HepG2 (cell line): ENCODE measurements at regions not wholly inside any gene's neighbourhood (a gene's known extent, or its start where the extent isn't known, plus 50 kb on each side); places are given as distances from the start of the nearest gene placed in this dataset.

ENCODE experiments used
- ATAC-seq: fragments of 200-7000 bp; cut with Tn5 transposase; 3 replicates; pipeline ENCODE4 v1.9.1; 2020; ENCODE audit warnings: mild to moderate bottlenecking, moderate library complexity
- BruUV-seq: library from RNA; stranded (reverse); fragments of 400-500 nt; replicated peaks from 2 replicates; lab custom pipeline; 2021; lab: Mats Ljungman, UMichigan
- CTCF ChIA-PET: fragments of 300-600 bp; formaldehyde crosslinking; extraction: SDS; loops from one replicate; lab custom pipeline; 2021; ENCODE audit warnings: low total read pairs, inconsistent platforms, low intra/inter-chr PET ratio; lab: Yijun Ruan, JAX
- POLR2A ChIA-PET: fragments of 350-600 bp; sonication (Branson Sonifier 250); formaldehyde crosslinking; loops from one replicate; lab custom pipeline; 2020; ENCODE audit warnings: antibody characterized with exemption, inconsistent platforms; lab: Yijun Ruan, JAX
- DNase-seq: peaks from one replicate; pipeline ENCODE4 v3.0.0-alpha.2; 2015; ENCODE audit warnings: low spot score
- FAIRE-seq: peaks from 3 replicates; lab custom pipeline; 2011; peaks lifted over from hg19 to GRCh38; lab: Jason Lieb, UNC
- H2AFZ ChIP-seq: one replicate; pipeline ENCODE4 v1.6.1; 2011; ENCODE audit warnings: low read length, inconsistent platforms
- H3K27ac ChIP-seq: fragments of 300-600 bp; 3 replicates; pipeline ENCODE4 v1.8.0; 2011; ENCODE audit warnings: mixed run types, mild to moderate bottlenecking, mixed read lengths, low read length, inconsistent platforms; ENCODE audit not compliant: insufficient read depth; ENCODE audit errors: extremely low read length
- H3K27me3 ChIP-seq, 2 experiments: fragments of 200-600 bp in 1 of 2; 2 replicates in 1 of 2; 3 replicates in 1 of 2; pipeline versions ENCODE4 v1.6.0 to v1.8.0; 2011; ENCODE audit warnings: low read length in 2 of 2, mild to moderate bottlenecking in 2 of 2, moderate library complexity in 2 of 2, inconsistent platforms in 1 of 2; ENCODE audit not compliant: insufficient read depth in 2 of 2, control insufficient read depth in 1 of 2
- H3K36me3 ChIP-seq, 2 experiments: fragments of 200-600 bp in 1 of 2; replicated peaks in 1 of 2; 2 replicates in 1 of 2; 3 replicates in 1 of 2; pipeline versions ENCODE4 v1.5.1 to v1.8.0; 2011; ENCODE audit warnings: low read length in 2 of 2, inconsistent platforms in 1 of 2; ENCODE audit not compliant: insufficient read depth in 2 of 2, control insufficient read depth in 1 of 2
- H3K4me1 ChIP-seq: 2 replicates; pipeline ENCODE4 v1.5.1; 2012; ENCODE audit warnings: low read length, inconsistent platforms; ENCODE audit not compliant: insufficient read depth
- H3K4me2 ChIP-seq: 2 replicates; pipeline ENCODE4 v1.6.0; 2011; ENCODE audit warnings: low read depth, low read length, inconsistent platforms
- H3K4me3 ChIP-seq, 3 experiments: fragments of 200-600 bp in 1 of 3; sonication (generic), shearing (Covaris generic) in 1 of 3; replicated peaks in 1 of 3; 2 replicates each; pipeline ENCODE4 v1.5.1; 2011 to 2016; ENCODE audit warnings: low read length in 3 of 3, inconsistent platforms in 2 of 3, low read depth in 2 of 3, mild to moderate bottlenecking in 2 of 3, control low read depth in 1 of 3, mixed read lengths in 1 of 3; ENCODE audit not compliant: insufficient read depth in 1 of 3
- H3K79me2 ChIP-seq: one replicate; pipeline ENCODE4 v1.6.1; 2011; ENCODE audit warnings: low read length, inconsistent platforms; ENCODE audit not compliant: insufficient read depth
- H3K9ac ChIP-seq: 2 replicates; pipeline ENCODE4 v1.6.0; 2011; ENCODE audit warnings: mild to moderate bottlenecking, low read depth, low read length, inconsistent platforms; ENCODE audit not compliant: insufficient read depth
- H3K9me3 ChIP-seq: 2 replicates; pipeline ENCODE4 v1.5.1; 2012; ENCODE audit warnings: mild to moderate bottlenecking, low read length
- H4K20me1 ChIP-seq: 2 replicates; pipeline ENCODE4 v1.6.0; 2011; ENCODE audit warnings: inconsistent platforms, mild to moderate bottlenecking, low read length, moderate library complexity; ENCODE audit not compliant: insufficient read depth
- KAT2B ChIP-seq: fragments of 150-350 bp; IDR thresholded peaks from 2 replicates; pipeline ENCODE4 v1.6.1; 2014; ENCODE audit warnings: low read depth, low read length, borderline replicate concordance
- MAFK ChIP-seq, 2 experiments: IDR thresholded peaks in 1 of 2; conservative IDR thresholded peaks in 1 of 2; 2 replicates each; pipeline ENCODE4 v1.6.1; 2011; ENCODE audit warnings: improper control_type of control experiment in 2 of 2, low read length in 2 of 2
- MEIS1 ChIP-seq: sonication (generic); formaldehyde crosslinking; IDR thresholded peaks from 2 replicates; pipeline ENCODE4 v1.9.0; 2021; ENCODE audit warnings: mild to moderate bottlenecking, missing genetic modification reagents, moderate library complexity, borderline replicate concordance
- NR3C1 ChIP-seq: sonication (generic); formaldehyde crosslinking; IDR thresholded peaks from 2 replicates; pipeline ENCODE4 v1.4.0; 2020; ENCODE audit warnings: missing genetic modification reagents
- SAFB2 ChIP-seq: sonication (generic); formaldehyde crosslinking; IDR thresholded peaks from 2 replicates; pipeline ENCODE4 v1.5.1; 2020; ENCODE audit warnings: missing genetic modification reagents, low read depth, mild to moderate bottlenecking, borderline replicate concordance
- TSC22D2 ChIP-seq: sonication (generic); formaldehyde crosslinking; IDR thresholded peaks from 2 replicates; pipeline ENCODE4 v1.5.1; 2020; ENCODE audit warnings: missing genetic modification reagents, mild to moderate bottlenecking, borderline replicate concordance
- WGBS: methylation state at CpG from one replicate; pipeline ENCODE4 v1.1.6; 2017; ENCODE audit warnings: low lambda C conversion rate; 5-methylcytosine and 5-hydroxymethylcytosine counted together
- in situ Hi-C: cut with HindIII; loops from 2 replicates; pipeline ENCODE4 v1.10.0; 2017; ENCODE audit warnings: low pct_unique_long_range_greater_than_20kb; ENCODE audit not compliant: extremely low pct_ligation_motif_present
- intact Hi-C: fragments of 100-400 bp; cut with micrococcal nuclease; formaldehyde crosslinking; loops from one replicate; pipeline ENCODE4 v1.10.0; 2022; ENCODE audit not compliant: unreplicated experiment
- TF ChIP-seq, protein P1 (sequence below): sonication (generic); formaldehyde crosslinking; conservative IDR thresholded peaks from 2 replicates; pipeline ENCODE4 v1.8.1; 2023; ENCODE audit warnings: missing genetic modification reagents
- TF ChIP-seq, protein P2 (sequence below), 2 experiments: fragments of 450-650 bp in 1 of 2; sonication (generic) in 1 of 2; formaldehyde crosslinking in 1 of 2; IDR thresholded peaks; 2 replicates each; pipeline versions ENCODE4 v1.6.1 to v1.8.0; 2016 to 2022; ENCODE audit warnings: antibody characterized with exemption in 1 of 2, mild to moderate bottlenecking in 1 of 2, missing genetic modification reagents in 1 of 2
- TF ChIP-seq, protein P3 (sequence below): sonication (generic); formaldehyde crosslinking; IDR thresholded peaks from 2 replicates; pipeline ENCODE4 v1.4.0; 2020; ENCODE audit warnings: missing genetic modification reagents
- TF ChIP-seq, protein P4 (sequence below): sonication (generic); formaldehyde crosslinking; IDR thresholded peaks from 2 replicates; pipeline ENCODE4 v1.4.0; 2020; ENCODE audit warnings: missing genetic modification reagents

DNA sequence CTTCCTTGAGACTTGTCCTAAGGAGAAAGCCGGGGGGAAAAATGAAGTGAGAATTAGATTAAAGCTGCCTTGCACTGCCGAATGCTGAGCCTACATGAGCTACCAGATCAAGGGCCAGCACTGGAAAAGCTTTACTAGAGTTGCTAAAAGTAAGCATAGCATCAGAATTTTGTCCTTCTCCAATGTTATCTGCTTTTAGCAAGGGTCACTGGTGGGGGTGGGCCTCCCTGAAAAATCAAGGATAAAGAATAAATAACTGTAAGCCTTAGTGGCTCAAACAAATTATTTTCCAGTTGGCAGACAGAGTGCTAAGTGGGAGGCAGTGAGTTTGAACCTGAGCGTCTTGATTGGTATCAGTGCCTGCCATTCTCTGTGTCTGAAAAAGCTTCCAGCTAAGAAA is 310.5 kb upstream of the PITX2 start:
- intact Hi-C loops (no loop called here), in situ Hi-C loops (no loop called here)
- Histone ChIP-seq H3K27me3 (no peaks in the 10 kb centered on the region), H3K4me1 (no peaks in the 10 kb centered on the region), H3K4me3 (no peak overlapping the region), H4K20me1 (no peaks in the 10 kb centered on the region), H3K27ac (no peak overlapping the region), H3K36me3 (no peaks in the 10 kb centered on the region), H3K4me2 (no peak overlapping the region), H3K9ac (no peak overlapping the region), H3K9me3 (no peaks in the 10 kb centered on the region), H3K79me2 (no peaks in the 10 kb centered on the region), H2AFZ (no peak overlapping the region)
- CTCF ChIA-PET: no interaction called here
- ATAC-seq (no peak), FAIRE-seq (no peak), DNase-seq (no peak)
- POLR2A ChIA-PET: no interaction called here
- BruUV-seq: no TSS peak
- 3% methylated on average over 3 of the region's 3 CpGs for WGBS
- TF ChIP-seq NR3C1 (CRISPR knock-in tag): no peak
- TF ChIP-seq, protein P1, sequence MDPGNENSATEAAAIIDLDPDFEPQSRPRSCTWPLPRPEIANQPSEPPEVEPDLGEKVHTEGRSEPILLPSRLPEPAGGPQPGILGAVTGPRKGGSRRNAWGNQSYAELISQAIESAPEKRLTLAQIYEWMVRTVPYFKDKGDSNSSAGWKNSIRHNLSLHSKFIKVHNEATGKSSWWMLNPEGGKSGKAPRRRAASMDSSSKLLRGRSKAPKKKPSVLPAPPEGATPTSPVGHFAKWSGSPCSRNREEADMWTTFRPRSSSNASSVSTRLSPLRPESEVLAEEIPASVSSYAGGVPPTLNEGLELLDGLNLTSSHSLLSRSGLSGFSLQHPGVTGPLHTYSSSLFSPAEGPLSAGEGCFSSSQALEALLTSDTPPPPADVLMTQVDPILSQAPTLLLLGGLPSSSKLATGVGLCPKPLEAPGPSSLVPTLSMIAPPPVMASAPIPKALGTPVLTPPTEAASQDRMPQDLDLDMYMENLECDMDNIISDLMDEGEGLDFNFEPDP (CRISPR knock-in tag): no peak
- TF ChIP-seq, protein P2, sequence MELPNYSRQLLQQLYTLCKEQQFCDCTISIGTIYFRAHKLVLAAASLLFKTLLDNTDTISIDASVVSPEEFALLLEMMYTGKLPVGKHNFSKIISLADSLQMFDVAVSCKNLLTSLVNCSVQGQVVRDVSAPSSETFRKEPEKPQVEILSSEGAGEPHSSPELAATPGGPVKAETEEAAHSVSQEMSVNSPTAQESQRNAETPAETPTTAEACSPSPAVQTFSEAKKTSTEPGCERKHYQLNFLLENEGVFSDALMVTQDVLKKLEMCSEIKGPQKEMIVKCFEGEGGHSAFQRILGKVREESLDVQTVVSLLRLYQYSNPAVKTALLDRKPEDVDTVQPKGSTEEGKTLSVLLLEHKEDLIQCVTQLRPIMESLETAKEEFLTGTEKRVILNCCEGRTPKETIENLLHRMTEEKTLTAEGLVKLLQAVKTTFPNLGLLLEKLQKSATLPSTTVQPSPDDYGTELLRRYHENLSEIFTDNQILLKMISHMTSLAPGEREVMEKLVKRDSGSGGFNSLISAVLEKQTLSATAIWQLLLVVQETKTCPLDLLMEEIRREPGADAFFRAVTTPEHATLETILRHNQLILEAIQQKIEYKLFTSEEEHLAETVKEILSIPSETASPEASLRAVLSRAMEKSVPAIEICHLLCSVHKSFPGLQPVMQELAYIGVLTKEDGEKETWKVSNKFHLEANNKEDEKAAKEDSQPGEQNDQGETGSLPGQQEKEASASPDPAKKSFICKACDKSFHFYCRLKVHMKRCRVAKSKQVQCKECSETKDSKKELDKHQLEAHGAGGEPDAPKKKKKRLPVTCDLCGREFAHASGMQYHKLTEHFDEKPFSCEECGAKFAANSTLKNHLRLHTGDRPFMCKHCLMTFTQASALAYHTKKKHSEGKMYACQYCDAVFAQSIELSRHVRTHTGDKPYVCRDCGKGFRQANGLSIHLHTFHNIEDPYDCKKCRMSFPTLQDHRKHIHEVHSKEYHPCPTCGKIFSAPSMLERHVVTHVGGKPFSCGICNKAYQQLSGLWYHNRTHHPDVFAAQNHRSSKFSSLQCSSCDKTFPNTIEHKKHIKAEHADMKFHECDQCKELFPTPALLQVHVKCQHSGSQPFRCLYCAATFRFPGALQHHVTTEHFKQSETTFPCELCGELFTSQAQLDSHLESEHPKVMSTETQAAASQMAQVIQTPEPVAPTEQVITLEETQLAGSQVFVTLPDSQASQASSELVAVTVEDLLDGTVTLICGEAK (IDR thresholded peaks at IDR 0.05): no peak
- TF ChIP-seq, protein P2 (CRISPR knock-in tag; IDR thresholded peaks at IDR 0.05): no peak
- TF ChIP-seq MAFK (conservative IDR thresholded peaks at IDR 0.05 in 1 of 2, IDR thresholded peaks at IDR 0.05 in 1 of 2; ENCODE audit: low read length in 2 of 2): no peak
- TF ChIP-seq KAT2B: no peak
- no peak for TF ChIP-seq TSC22D2 (CRISPR knock-in tag)
- no peak for TF ChIP-seq MEIS1 (CRISPR knock-in tag)
- TF ChIP-seq, protein P3, sequence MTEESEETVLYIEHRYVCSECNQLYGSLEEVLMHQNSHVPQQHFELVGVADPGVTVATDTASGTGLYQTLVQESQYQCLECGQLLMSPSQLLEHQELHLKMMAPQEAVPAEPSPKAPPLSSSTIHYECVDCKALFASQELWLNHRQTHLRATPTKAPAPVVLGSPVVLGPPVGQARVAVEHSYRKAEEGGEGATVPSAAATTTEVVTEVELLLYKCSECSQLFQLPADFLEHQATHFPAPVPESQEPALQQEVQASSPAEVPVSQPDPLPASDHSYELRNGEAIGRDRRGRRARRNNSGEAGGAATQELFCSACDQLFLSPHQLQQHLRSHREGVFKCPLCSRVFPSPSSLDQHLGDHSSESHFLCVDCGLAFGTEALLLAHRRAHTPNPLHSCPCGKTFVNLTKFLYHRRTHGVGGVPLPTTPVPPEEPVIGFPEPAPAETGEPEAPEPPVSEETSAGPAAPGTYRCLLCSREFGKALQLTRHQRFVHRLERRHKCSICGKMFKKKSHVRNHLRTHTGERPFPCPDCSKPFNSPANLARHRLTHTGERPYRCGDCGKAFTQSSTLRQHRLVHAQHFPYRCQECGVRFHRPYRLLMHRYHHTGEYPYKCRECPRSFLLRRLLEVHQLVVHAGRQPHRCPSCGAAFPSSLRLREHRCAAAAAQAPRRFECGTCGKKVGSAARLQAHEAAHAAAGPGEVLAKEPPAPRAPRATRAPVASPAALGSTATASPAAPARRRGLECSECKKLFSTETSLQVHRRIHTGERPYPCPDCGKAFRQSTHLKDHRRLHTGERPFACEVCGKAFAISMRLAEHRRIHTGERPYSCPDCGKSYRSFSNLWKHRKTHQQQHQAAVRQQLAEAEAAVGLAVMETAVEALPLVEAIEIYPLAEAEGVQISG (CRISPR knock-in tag): no peak
- no peak for TF ChIP-seq SAFB2 (CRISPR knock-in tag)
- TF ChIP-seq, protein P4, sequence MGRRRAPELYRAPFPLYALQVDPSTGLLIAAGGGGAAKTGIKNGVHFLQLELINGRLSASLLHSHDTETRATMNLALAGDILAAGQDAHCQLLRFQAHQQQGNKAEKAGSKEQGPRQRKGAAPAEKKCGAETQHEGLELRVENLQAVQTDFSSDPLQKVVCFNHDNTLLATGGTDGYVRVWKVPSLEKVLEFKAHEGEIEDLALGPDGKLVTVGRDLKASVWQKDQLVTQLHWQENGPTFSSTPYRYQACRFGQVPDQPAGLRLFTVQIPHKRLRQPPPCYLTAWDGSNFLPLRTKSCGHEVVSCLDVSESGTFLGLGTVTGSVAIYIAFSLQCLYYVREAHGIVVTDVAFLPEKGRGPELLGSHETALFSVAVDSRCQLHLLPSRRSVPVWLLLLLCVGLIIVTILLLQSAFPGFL (CRISPR knock-in tag): no peak
